HG02610 (cell line): ENCODE measurements at regions not wholly inside any gene's neighbourhood (a gene's known extent, or its start where the extent isn't known, plus 50 kb on each side); places are given as distances from the start of the nearest gene placed in this dataset.
A peak's percentile ranks its signal among the peaks of the same experiment; 100 is the strongest.

Source experiments
- ATAC-seq: cut with Tn5 transposase; IDR thresholded peaks from one replicate; pipeline ENCODE4 v1.9.1; 2021; ENCODE audit warnings: mild to moderate bottlenecking, moderate library complexity; ENCODE audit not compliant: unreplicated experiment

GRCh38 chr7:84446991-84447480, 252.4 kb upstream of the SEMA3A start:
- ATAC-seq, result no peak

DNA sequence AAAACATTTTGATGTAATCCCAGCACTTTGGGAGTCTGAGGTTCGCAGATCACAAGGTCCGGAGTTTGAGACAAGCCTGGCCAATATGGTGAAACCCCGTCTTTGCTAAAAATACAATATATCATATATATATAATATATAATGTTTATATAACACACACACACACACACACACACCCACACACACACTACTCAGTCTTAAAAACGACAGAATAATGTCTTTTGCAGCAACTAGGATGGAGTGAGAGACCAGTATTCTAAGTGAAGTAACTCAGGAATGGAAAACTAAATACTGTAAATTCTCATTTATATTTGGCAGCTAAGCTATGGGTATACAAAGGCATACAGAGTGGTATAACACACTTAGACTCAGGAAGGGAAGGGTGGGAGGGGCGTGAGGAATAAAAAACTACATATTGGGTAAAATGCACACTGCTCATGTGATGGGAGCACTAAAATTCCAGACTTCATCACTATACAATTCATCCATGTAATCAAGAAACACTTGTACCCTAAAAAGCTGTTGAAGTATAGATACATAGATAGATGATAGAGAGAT, 231.2 kb upstream of the SEMA3A start:
- ATAC-seq, result no peak

GRCh38 chr7:84422790-84423189, 228.2 kb upstream of the SEMA3A start:
- ATAC-seq, result no peak

- ATAC-seq, result no peak
These were observed 217.8 kb upstream of the SEMA3A start for GRCh38 chr7:84412161-84412969.

GRCh38 chr7:84399661-84400060, 205.1 kb upstream of the SEMA3A start:
- no peak for ATAC-seq

DNA sequence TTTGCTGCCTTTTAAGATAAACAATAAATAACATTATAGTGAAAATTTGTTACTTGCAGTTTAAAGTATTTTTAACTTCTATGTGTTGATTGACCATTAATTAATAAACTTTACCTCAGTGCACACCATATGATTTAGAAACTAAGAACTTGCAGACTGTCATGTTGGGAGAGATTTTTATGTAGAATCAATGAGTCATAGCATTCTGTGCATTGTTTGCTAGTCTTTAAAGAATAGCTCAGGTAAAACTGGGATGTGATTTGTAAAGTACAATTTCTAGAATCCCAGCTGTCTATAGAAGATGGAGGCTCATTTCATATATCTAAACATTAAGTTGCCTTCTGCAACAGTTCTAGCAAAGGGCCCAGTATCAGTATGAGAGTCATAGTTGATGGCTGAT, 199.6 kb upstream of the SEMA3A start:
- ATAC-seq, result no peak

DNA sequence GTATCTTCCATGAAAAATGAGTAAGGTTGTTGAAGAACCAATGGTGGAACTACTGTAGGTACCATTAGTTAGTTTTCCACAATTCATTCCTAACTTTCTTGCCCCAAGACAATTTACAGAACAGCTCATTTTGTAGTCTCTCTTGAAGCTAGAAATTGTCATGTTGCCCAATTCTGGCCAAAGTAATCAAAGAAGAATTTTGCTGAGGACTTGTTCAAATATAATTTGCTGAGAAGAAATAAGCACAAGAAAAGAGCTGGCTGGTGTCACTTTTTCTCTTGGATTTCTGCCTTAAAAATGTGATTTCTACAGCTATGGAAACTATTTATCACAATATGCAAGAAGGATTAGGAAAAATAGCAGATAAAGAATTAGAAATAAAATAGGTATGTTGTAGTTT, 199.2 kb upstream of the SEMA3A start:
- ATAC-seq, result no peak

GRCh38 chr7:84390845-84391244, 196.3 kb upstream of the SEMA3A start:
- no peak for ATAC-seq

GRCh38 chr7:84389242-84389641, 194.7 kb upstream of the SEMA3A start:
- peak; percentile 100 for ATAC-seq

- no peak for ATAC-seq
These were observed 193.0 kb upstream of the SEMA3A start for GRCh38 chr7:84387595-84387994.

GRCh38 chr7:84384417-84384816, 189.8 kb upstream of the SEMA3A start:
- no peak for ATAC-seq

GRCh38 chr7:84379446-84379845, 184.9 kb upstream of the SEMA3A start:
- no peak for ATAC-seq

DNA sequence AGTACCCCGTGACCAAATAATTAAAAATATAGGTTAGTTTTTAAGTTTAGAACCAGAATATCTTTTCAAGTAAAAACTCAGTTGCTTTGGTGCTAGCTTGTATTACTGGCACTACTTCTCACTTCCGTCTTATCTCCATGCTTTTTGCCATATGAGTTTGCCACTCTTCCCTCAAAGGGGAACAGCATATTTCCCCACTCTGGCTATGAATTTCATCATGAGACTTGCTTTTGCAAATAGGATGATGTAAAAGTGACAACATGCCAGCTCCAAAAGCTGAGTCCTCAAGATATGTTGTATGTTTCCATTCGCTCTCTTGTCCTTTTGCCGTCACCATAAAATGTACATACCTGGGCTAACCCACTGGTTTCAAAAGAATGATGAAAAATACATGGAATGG, 178.1 kb upstream of the SEMA3A start:
- no peak for ATAC-seq

DNA sequence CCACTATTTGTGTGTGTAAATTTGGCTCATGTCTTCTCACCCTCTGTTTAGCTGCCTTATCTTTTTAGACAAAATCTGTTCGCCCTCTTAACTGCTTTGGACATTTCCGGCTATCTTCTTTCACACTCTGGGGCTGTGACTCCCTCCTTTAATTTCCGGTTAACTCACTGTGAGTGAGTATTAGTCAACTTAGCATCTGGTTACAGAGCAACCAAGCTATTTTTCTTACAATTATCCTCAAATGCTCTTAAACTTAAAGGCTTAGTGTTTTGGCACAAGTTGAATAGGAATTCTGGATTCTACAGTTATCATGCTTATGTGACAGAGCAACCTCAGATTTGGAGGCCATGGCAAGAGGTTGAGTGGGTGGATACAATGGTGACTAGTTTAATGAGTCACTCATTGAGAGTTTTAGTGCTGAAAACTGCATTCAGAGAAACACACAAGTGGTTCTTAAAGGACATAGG, 177.6 kb upstream of the SEMA3A start:
- no peak for ATAC-seq

- ATAC-seq, result no peak
These were observed 175.5 kb upstream of the SEMA3A start for GRCh38 chr7:84370114-84370513.

- no peak for ATAC-seq
These were observed 173.5 kb upstream of the SEMA3A start for GRCh38 chr7:84368122-84368521.

DNA sequence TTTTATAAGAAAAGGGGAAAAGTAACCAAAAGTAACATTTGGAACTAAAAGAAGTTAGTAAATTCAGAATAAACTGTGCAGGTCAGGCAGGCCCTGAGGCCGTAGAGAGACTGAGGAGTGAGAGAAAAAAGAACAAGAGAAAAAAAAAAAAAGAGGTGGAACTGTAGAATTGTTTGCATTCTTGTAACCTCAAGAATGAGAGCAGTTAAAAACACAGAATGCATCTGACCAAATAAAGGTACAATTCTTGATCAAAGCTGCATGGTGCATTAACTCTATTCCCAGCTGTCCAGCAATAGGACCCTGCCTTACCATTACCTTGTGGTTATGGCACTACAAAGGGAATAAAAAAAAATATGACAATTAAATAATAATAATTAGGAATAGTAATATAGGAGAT, 170.1 kb upstream of the SEMA3A start:
- no peak for ATAC-seq

DNA sequence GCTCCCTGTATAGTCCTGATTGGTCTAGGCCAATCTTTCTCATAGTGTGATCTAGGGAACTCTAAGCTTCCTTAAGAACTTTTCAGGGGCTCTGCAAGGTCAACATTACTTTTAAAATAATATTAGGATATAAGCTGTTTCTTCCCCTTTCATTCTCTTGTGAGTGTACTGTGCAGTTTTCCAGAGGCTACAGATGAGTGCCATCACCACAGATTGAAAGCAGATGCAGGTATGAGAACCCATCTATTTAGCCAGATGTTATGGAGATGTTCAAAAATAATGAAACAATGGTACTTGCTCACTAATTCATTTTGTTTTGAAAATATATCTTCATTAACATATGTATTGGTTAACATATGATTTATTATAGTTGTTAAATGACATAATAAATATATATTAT, 169.2 kb upstream of the SEMA3A start:
- ATAC-seq, result no peak

DNA sequence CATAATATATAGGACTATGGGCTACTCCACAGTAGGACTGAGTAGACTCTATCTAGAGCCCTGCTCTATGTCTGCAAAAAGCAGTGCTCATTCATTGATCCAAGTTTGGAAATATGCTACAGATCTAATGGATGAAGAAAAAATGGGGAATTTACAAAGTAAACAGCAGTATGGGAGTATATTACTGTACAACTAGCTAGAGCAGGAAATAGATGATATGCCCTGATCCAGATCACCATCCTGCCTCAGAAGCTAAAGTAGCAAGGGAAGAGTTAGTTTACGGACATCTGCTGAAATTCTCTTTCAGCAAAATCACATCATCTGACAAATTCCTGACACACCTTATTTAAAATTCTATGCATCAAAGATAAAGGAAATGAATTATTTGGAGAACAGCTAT, 168.2 kb upstream of the SEMA3A start:
- ATAC-seq, result no peak

DNA sequence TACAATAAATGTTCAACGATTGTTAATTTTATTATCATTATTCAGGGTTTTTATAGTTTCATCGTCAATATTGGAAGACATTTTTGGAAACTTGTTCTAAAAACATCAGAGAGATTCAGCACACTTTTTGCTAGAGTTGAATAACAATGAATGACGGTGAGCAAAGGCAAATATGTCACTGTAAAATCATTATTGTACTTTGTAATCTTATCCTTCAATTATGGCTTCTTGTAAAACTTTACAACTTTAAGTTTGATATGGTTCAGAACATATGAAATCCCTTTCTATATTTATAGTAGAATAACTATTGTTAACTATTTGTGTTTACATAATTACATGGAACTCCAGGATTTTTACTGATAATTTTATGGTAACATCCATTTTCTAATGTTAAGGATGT, 167.8 kb upstream of the SEMA3A start:
- no peak for ATAC-seq

DNA sequence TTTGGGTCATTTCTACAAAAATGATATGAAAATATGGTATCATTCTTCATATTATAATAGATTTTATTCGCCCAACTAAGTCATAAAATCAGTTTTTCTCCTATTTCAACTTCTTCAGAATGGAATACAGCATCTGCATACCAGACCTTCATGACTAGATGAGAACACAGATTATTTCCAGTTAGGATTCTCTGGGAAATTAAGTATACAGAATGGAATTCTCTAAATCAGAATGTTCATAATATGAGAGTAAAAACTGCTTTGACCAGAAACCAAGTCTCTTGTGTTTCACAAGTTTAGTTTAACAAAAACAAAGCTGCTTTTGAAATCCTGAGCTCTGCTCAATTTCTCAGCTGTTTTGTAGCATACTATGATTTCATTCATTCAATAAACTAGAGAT, 160.3 kb upstream of the SEMA3A start:
- ATAC-seq, result no peak

DNA sequence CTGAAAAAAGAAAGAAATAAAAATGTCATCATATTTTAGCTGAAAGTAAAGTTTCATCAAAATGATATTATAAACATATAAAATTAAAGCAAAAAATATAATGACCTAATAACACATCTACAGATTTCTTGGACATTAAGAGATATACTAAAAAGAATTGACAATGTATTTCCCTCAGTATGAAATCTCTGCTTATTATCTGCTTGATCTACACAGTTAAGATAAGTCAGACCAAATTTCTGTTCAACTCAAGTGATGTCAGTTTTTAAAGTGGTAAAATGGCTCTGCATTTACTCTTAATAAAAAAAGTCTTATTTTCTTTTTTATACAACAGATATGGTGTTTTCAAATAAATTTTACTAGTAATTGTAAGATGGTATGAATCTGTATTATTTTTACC, 159.4 kb upstream of the SEMA3A start:
- no peak for ATAC-seq

DNA sequence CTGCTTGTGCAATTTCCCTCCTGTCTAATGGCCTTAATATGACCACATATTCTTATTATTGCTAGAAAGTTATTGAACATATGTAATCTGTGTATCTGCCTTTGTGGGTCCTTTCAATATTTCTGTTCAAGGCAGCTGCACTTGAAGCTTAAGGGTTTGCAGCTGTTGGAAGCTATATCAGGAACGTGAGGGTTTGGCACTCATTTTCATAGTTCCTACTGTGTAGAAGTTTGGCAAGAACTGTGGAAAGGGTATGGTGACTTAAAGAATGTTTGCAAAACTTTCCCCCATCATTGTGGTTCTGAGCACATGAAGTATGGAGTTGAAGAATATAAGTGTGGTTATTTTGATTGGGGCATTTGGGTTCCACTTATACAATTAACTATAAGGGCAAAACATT, 144.7 kb upstream of the SEMA3A start:
- no peak for ATAC-seq
